Activated T-helper 1 cell treated with anti-CD3 and anti-CD28 coated beads, Interleukin-12 subunit alpha, Interleukin-12 subunit beta, Interleukin-2, Interleukin-4 antibody, amounts not matched to agents 30 ng/mL and 10 ng/mL and 1 ng/mL, durations not matched to agents 14 hours and 24 hours and 36 hours (primary cell): ENCODE measurements at regions not wholly inside any gene's neighbourhood (a gene's known extent, or its start where the extent isn't known, plus 50 kb on each side); places are given as distances from the start of the nearest gene placed in this dataset.

Source experiments
- DNase-seq: peaks from one replicate; pipeline ENCODE4 v3.0.0; 2021; ENCODE audit warnings: low spot score
- H3K27ac Mint-ChIP-seq: one replicate; pipeline ENCODE4 v1.8.0; 2021; ENCODE audit warnings: mild to moderate bottlenecking, mixed read lengths
- H3K27me3 Mint-ChIP-seq: one replicate; pipeline ENCODE4 v1.8.0; 2022; ENCODE audit warnings: mild to moderate bottlenecking, moderate library complexity, mixed read lengths; ENCODE audit not compliant: insufficient read depth
- H3K36me3 Mint-ChIP-seq: one replicate; pipeline ENCODE4 v1.8.0; 2021; ENCODE audit warnings: low read depth, mixed read lengths
- H3K4me1 Mint-ChIP-seq: one replicate; pipeline ENCODE4 v1.8.0; 2021; ENCODE audit warnings: low read depth, mixed read lengths
- H3K4me3 Mint-ChIP-seq: one replicate; pipeline ENCODE4 v1.8.0; 2021; ENCODE audit warnings: mild to moderate bottlenecking, moderate library complexity, mixed read lengths
- H3K9me3 Mint-ChIP-seq: one replicate; pipeline ENCODE4 v1.8.0; 2021; ENCODE audit warnings: mixed read lengths
- intact Hi-C: fragments of 100-400 bp; cut with micrococcal nuclease; formaldehyde crosslinking; loops from one replicate; pipeline ENCODE4 v1.15.1; 2024

DNA sequence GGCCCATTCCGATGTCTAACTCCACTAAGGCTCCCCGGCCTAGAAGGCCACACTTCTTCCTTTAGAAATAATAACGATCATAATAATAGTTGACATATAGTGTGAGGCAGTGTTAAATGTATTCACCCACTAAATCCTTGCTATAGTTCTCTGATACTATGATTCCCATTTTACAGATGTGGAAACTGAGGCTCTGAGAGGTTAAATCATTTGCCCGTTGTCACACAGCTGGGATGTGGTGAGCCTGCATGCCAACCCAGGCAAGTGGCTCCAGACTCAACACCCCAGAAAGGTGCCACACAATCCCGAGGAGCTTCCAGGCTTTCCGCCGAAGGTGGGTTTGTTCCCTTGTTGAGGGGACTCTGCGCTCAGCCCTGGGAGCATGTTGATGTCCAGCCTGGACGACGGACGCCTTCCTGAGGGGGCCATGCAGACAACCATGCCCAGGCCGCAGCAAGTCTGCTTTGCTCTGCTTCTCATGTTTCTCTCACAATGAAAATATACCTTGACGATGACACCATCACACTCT is 104.6 kb upstream of the CDYL start:
- Mint-ChIP-seq H3K36me3 (no peaks in the 10 kb centered on the region), H3K27me3 (peaks cover 4% of the 10 kb centered on the region), H3K9me3 (no peaks in the 10 kb centered on the region), H3K4me1 (no peaks in the 10 kb centered on the region), H3K27ac (no peak overlapping the region), H3K4me3 (no peak overlapping the region)
- no peak for DNase-seq
- intact Hi-C loops: no loop called here

DNA sequence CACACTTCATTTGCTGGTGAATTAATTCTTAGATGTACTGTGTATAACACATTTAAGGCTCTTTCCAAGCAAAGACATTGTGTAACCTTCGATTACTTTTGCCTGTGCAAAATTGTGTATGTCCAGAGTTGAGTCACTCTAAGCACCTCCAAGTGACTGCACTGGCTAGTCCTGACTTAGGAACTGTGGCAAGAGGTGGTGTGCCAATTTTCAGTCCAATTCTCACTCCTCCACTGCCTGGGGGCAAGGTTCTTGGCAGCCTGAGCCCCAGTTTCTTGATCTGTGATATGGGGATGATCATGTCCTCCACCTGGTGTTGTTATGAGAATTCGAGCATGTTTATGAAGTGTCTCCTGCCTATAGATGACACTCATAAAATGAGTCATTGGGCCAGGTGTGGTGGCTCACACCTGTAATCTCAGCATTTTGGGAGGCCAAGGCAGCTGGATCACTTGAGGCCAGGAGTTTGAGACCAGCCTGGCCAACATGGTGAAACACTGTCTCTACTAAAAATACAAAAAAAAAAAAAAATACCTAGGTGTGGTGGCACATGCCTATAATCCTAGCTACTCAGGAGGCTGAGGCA is 105.3 kb upstream of the CDYL start:
- DNase-seq: no peak
- no peak overlapping the region for H3K4me3 Mint-ChIP-seq
- no peaks in the 10 kb centered on the region for H3K36me3 Mint-ChIP-seq
- no peak overlapping the region for H3K27ac Mint-ChIP-seq
- no peaks in the 10 kb centered on the region for H3K9me3 Mint-ChIP-seq
- intact Hi-C loops: no loop called here
- peaks cover 4% of the 10 kb centered on the region for H3K27me3 Mint-ChIP-seq
- no peaks in the 10 kb centered on the region for H3K4me1 Mint-ChIP-seq

DNA sequence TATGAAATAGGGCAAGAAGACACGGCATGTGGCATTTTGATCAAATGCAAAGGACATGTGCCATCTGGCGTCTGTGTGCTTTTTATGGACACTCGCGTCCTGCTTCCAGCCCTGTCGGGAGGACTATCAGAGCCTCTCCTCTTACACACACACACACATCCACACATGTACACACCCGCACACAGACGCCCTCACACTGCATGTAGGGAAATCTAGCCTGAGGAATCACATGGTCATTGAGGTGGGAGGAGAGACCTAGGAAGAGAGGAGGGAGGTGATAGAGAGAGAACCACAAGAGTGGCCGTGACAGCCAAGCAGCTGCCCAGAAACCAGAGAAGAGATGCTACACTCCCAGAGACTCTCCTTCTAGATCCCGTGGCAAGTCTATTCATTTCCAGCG is 105.9 kb upstream of the CDYL start:
- DNase-seq: no peak
- Mint-ChIP-seq H3K9me3 (no peaks in the 10 kb centered on the region), H3K4me1 (no peaks in the 10 kb centered on the region), H3K4me3 (no peak overlapping the region), H3K36me3 (no peaks in the 10 kb centered on the region), H3K27me3 (peaks cover 3% of the 10 kb centered on the region), H3K27ac (no peak overlapping the region)
- intact Hi-C loops: no loop called here

DNA sequence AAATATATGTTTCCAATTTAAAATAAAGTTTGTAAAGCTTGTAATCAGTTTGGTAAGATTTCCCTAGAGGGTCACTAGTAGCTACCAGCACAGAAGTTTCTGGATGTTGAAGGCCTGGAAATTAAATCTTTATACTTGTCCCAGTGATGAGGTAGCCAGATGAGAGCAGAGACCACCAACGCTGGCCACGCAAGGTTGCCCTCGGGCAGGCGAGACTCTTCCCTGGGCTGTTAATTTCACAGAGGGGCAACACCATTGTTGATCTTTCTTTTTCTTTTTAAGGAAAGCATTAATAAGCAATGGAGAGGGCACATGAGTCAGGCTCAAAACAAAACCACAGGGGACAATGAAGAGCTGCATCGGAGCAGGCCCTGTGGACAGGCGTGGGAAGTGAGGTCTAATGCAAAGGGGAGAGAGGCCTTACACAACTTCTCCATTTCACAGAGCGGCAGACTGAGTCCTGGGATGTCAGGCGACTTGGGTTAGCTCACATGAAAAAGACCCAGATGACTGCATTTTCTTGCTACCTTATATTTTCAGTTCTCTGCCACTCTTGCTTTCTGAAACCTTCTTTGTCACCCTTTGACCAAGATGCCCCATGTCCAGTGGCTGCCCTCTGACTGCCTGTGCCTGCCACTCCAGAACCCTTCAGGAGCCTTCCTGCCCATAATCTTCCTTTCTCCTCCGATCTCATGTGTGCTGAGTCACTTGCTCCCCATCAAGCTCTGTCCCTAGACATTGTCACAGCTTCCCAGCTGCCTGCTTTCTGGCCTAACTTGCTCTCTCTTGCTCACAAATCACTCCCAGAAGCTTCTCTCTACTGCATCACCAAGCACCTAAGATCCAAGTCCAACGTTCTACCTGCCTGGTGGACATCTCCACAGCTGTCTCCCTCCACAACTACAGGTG is 107.7 kb upstream of the CDYL start:
- intact Hi-C loops: no loop called here
- Mint-ChIP-seq H3K27me3 (peaks cover 5% of the 10 kb centered on the region), H3K9me3 (no peaks in the 10 kb centered on the region), H3K36me3 (no peaks in the 10 kb centered on the region), H3K27ac (no peak overlapping the region), H3K4me3 (no peak overlapping the region), H3K4me1 (no peaks in the 10 kb centered on the region)
- no peak for DNase-seq

DNA sequence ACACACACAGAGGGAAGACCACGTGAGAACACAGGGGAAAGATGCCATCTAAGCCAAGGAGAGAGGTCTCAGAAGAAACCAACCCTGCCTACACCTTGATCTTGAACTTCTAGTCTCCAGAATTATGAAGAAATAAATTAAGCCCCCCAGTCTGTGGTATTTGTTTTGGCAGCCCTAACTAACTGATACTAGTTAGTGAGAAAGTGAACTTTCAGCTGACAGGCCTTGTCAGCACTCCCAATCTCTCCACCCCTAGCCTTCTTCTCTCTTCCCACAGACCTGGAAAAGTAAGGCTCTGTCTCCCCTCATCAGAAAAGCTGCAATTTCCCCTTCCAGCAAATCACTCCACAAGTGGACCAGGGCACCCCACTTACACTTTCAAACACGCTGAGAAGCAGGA is 108.6 kb upstream of the CDYL start:
- intact Hi-C loops: no loop called here

DNA sequence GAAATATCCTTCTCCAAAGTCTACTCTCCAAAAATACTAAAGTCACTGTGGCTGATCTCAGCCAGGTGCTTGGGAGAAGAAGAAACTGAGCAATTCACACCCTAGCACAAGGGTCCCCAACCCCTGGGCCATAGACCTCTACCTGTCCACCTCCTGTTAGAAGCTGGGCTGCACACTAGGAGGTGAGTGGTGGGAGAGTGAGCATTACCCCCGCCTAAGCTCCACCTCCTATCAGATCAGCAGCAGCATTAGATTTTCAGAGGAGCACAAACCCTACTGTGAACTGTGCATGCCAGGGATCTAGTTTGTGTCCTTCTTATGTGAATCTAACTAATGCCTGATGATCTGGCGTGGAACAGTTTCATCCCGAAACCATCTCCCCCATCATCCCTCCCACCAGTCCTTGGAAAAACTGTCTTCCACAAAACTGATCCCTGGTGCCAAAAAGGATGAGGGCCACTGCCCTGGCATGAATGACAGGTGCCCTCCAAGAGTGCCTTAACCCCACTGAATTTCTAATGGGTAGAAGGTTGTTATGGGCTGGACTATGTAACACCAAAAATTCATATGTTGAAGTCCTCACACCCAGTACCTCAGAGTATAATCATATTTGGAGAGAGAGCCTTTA is 109.2 kb upstream of the CDYL start:
- no peaks in the 10 kb centered on the region for H3K36me3 Mint-ChIP-seq

More for the DNA sequence above, 108.6 kb upstream of the CDYL start:
- H3K27me3 Mint-ChIP-seq: peaks cover 4% of the 10 kb centered on the region
- no peaks in the 10 kb centered on the region for H3K9me3 Mint-ChIP-seq
- DNase-seq: no peak
- H3K4me1 Mint-ChIP-seq: no peaks in the 10 kb centered on the region
- no peaks in the 10 kb centered on the region for H3K36me3 Mint-ChIP-seq
- no peak overlapping the region for H3K27ac Mint-ChIP-seq
- no peak overlapping the region for H3K4me3 Mint-ChIP-seq

DNA sequence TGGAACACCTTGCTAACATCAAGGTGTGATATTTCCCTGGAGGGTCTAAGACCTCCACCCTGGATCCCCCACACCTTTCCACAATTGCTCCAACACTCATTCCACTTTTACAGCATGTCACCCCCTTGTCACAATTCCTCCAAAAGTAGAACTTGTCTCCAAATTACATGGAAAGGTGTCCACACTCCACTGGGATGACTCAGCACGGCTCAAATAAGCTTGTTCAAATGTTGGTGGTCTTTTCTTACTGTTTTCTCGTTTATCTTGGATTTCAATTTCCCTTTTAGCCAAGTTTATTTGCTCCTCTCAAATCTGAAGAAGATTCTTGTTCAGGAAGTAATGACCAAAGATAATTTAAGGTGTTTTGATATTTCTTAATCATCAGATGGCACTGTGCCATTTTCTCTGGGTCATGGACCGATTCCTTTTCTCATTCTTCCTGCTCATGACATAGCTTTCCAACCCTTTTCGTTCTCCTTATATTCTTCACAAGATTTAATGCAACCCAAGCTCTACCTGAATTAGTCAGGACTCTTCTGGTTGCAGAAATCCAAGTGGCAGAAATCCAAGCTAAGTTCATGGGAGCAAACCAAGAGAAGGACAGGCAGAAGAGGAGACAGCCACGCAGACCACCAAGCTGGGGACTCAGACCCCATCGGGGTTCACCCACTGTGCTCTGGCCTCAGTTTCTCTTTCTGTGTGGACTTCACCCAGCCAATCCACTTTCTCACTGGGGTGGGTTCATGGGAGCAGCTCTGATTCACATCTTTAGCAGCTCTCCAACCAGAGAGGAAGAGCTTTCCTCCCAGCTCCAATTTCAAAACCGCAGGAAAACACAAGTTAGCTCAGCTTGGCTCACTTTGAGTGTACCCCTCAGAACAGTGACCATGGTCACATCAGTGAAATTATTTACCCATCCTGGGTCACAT is 110.5 kb upstream of the CDYL start:
- H3K27me3 Mint-ChIP-seq: peaks cover 4% of the 10 kb centered on the region
- H3K4me3 Mint-ChIP-seq: no peak overlapping the region
- H3K27ac Mint-ChIP-seq: no peak overlapping the region
- no peaks in the 10 kb centered on the region for H3K4me1 Mint-ChIP-seq
- H3K36me3 Mint-ChIP-seq: no peaks in the 10 kb centered on the region
- no peak for DNase-seq
- no peaks in the 10 kb centered on the region for H3K9me3 Mint-ChIP-seq
- intact Hi-C loops: no loop called here

More for the DNA sequence above, 109.2 kb upstream of the CDYL start:
- H3K9me3 Mint-ChIP-seq: no peaks in the 10 kb centered on the region
- no peak overlapping the region for H3K4me3 Mint-ChIP-seq
- H3K27me3 Mint-ChIP-seq: peaks cover 4% of the 10 kb centered on the region
- DNase-seq: no peak
- no peak overlapping the region for H3K27ac Mint-ChIP-seq
- intact Hi-C loops: no loop called here
- no peaks in the 10 kb centered on the region for H3K4me1 Mint-ChIP-seq

DNA sequence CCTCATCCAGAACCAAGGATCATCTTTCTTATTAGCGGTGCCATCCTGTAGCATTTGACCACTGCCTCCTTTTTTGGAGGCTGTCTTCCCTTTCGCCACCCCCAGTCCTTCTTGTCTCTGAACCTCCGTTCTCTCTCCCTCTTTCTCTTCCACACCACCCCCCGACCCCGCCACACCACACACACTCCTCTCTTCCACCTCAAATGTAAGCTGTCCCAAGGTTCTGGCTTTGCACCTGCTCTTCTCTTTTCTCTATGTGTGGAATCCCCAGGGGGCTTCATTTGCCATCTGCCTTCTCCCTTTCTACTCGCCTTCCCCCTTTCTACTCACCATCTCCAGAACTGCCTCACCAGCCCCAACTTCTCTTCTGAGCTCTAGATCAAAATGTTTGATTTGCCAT is 111.3 kb upstream of the CDYL start:
- Mint-ChIP-seq H3K9me3 (no peaks in the 10 kb centered on the region), H3K4me3 (no peak overlapping the region), H3K36me3 (no peaks in the 10 kb centered on the region), H3K27ac (no peak overlapping the region), H3K4me1 (no peaks in the 10 kb centered on the region), H3K27me3 (peaks cover 4% of the 10 kb centered on the region)
- no peak for DNase-seq
- intact Hi-C loops: no loop called here

DNA sequence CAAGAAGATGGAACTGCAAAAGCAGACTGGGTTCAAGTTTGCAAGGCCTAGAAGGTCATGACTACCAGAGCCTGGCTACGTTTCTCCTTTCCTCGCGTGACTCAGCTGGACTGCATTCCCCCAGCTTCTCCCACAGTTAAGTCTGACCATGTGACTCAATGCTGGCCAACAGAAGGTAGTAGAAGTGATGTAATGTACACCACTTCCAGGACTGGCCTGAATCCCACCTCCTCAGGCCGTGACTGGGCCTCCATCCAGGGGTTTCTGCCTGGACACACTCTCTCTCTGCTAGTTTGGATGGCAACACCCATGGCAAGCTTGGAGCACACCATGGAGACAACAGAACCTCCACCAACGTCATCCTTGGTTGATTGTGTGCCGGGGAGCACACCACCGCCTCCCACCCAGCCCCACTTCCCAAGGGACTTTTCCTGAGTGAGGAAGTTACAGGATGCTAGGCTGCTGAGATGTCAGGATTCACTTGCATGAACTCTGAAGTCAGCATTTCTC is 112.0 kb upstream of the CDYL start:
- H3K27ac Mint-ChIP-seq: no peak overlapping the region
- no peaks in the 10 kb centered on the region for H3K9me3 Mint-ChIP-seq
- no peak for DNase-seq
- H3K4me1 Mint-ChIP-seq: no peaks in the 10 kb centered on the region
- intact Hi-C loops: no loop called here
- H3K36me3 Mint-ChIP-seq: no peaks in the 10 kb centered on the region
- H3K27me3 Mint-ChIP-seq: peaks cover 4% of the 10 kb centered on the region
- H3K4me3 Mint-ChIP-seq: no peak overlapping the region

DNA sequence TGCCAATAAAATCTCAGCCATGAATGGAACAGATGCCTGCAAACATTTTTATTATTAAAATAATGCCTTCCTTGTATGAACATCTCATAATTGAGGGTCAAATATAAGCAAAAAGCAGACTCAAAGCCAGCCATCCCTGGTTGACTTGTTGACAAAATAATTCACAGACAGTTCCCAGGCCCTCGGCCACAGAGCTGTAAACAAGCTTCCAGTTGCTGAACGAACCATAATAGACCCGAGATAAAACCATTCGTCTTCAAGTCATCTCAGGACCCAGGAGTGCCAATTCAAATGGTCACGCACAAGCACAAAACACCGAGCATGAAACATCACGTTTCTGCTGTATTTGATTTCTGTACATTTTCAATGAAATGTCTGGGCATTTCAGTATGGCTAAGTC is 113.3 kb upstream of the CDYL start:
- intact Hi-C loops: no loop called here
- Mint-ChIP-seq H3K36me3 (no peaks in the 10 kb centered on the region), H3K4me3 (no peak overlapping the region), H3K4me1 (no peaks in the 10 kb centered on the region), H3K27me3 (peaks cover 4% of the 10 kb centered on the region), H3K9me3 (no peaks in the 10 kb centered on the region), H3K27ac (no peak overlapping the region)
- no peak for DNase-seq

DNA sequence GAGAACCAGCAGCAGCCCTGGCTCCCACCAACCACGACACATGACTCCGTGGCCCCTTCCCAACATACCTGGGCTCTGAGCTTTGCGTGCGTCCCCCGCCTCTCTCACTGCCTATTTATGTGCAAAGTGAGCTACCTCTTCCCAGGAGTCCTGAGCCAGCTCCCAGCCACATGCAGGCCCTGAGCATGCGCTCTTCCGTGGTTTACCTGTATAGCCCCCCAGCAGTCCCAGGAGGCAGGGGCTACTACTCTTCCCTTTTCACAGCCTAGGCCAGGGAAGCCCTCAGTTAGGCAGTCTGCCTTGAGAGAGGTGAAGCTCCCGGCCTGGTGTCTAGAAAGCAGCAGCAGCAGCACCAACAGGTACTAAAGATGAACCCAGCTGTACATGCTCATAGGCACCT is 114.8 kb upstream of the CDYL start:
- Mint-ChIP-seq H3K4me1 (no peaks in the 10 kb centered on the region), H3K9me3 (no peaks in the 10 kb centered on the region), H3K27ac (no peak overlapping the region), H3K27me3 (peaks cover 6% of the 10 kb centered on the region), H3K36me3 (no peaks in the 10 kb centered on the region), H3K4me3 (no peak overlapping the region)
- intact Hi-C loops: no loop called here
- DNase-seq: no peak
